Astrocyte (in vitro differentiated cells and primary cell): ENCODE measurements at regions not wholly inside any gene's neighbourhood (a gene's known extent, or its start where the extent isn't known, plus 50 kb on each side); places are given as distances from the start of the nearest gene placed in this dataset.

Experiments
- CTCF ChIP-seq: IDR thresholded peaks from 2 replicates; pipeline ENCODE4 v1.5.1; 2011; ENCODE audit warnings: low read depth, mild to moderate bottlenecking, inconsistent platforms, low read length, moderate library complexity; ENCODE audit not compliant: insufficient read depth
- EZH2 ChIP-seq: IDR thresholded peaks from 2 replicates; pipeline ENCODE4 v1.6.1; 2012; ENCODE audit warnings: mild to moderate bottlenecking, low read length, inconsistent platforms; ENCODE audit not compliant: insufficient read depth

GRCh38 chr14:76953311-76953945, 75.1 kb downstream of the IRF2BPL start:
- no peak for TF ChIP-seq CTCF
- no peak for TF ChIP-seq EZH2
